GM12872 (cell line): ENCODE measurements at regions not wholly inside any gene's neighbourhood (a gene's known extent, or its start where the extent isn't known, plus 50 kb on each side); places are given as distances from the start of the nearest gene placed in this dataset.

ENCODE experiments used
- TF ChIP-seq, protein P1 (sequence below): IDR thresholded peaks from 3 replicates; pipeline ENCODE4 v1.5.1; 2011; ENCODE audit warnings: low read depth, mild to moderate bottlenecking, low read length, moderate library complexity; ENCODE audit not compliant: insufficient read depth

DNA sequence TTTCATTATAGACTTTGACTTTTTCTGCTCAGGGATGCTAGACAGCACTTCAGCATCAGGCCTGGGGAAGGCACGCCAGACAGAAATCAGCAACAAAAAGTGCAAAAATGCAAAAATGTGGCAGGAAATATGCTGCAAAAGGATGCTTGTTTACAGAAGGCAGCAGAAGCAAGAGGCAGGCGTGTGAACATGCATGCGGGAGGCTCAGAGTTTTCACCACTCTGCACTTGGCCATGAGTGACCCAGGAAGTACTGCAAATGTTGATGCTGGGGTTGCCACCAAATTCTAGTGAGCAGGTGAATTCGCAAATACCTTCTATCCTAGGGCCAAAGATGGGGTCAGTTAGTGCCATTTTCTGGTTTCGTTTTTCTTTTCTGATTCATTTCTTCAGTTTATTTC, 55.5 kb upstream of the ALKAL2 start:
- TF ChIP-seq, protein P1, sequence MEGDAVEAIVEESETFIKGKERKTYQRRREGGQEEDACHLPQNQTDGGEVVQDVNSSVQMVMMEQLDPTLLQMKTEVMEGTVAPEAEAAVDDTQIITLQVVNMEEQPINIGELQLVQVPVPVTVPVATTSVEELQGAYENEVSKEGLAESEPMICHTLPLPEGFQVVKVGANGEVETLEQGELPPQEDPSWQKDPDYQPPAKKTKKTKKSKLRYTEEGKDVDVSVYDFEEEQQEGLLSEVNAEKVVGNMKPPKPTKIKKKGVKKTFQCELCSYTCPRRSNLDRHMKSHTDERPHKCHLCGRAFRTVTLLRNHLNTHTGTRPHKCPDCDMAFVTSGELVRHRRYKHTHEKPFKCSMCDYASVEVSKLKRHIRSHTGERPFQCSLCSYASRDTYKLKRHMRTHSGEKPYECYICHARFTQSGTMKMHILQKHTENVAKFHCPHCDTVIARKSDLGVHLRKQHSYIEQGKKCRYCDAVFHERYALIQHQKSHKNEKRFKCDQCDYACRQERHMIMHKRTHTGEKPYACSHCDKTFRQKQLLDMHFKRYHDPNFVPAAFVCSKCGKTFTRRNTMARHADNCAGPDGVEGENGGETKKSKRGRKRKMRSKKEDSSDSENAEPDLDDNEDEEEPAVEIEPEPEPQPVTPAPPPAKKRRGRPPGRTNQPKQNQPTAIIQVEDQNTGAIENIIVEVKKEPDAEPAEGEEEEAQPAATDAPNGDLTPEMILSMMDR: no peak

DNA sequence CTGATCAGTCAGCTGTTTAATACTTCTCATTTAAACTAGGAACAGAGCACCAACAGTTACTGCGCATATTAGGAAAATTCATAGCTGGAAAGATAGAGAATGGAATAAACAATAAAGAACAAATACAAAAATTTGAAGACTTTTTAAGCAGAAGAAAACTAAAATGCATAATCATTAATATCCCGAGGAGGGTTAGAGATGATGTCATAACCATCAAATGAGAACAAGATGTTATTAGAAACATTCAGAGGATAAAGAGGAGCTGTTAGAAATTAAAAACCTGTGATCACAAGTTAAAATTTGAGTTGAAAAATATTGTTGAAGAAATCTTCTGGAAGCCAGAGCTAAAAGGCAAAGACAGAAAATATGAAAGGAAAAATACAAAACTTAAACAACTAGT, 54.0 kb upstream of the ALKAL2 start:
- TF ChIP-seq, protein P1: no peak

DNA sequence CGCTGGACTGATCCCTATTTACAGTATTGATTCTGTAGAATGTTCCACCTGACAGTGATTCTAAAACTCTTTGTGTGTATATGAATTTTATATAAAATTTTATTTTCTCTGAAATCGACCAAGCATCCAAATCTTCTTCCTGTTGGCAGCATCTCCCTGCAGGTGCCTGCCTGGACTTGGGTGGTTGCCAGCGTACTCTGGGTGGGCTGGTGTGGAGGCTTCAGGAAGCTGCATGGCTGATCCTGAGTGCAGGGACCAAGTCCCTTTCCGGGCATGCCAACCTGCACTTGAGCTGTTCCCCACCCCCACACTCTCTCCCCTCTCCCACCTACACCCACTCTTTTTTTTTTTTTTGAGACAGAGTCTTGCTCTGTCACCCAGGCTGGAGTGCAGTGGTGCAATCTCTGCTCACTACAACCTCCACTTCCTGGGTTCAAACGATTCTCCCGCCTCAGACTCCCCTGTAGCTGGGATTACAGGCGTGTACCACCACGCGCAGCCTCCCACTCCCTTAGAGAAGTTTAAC, 53.2 kb upstream of the ALKAL2 start:
- TF ChIP-seq, protein P1: no peak
